Activated CD4-positive, alpha-beta T cell treated with anti-CD3 and anti-CD28 coated beads, Interleukin-2, amount 50 U/mL, for 1 hour (primary cell): ENCODE measurements at regions not wholly inside any gene's neighbourhood (a gene's known extent, or its start where the extent isn't known, plus 50 kb on each side); places are given as distances from the start of the nearest gene placed in this dataset.

Source experiments
- DNase-seq: peaks from one replicate; pipeline ENCODE4 v3.0.0-alpha.2; 2020

DNA sequence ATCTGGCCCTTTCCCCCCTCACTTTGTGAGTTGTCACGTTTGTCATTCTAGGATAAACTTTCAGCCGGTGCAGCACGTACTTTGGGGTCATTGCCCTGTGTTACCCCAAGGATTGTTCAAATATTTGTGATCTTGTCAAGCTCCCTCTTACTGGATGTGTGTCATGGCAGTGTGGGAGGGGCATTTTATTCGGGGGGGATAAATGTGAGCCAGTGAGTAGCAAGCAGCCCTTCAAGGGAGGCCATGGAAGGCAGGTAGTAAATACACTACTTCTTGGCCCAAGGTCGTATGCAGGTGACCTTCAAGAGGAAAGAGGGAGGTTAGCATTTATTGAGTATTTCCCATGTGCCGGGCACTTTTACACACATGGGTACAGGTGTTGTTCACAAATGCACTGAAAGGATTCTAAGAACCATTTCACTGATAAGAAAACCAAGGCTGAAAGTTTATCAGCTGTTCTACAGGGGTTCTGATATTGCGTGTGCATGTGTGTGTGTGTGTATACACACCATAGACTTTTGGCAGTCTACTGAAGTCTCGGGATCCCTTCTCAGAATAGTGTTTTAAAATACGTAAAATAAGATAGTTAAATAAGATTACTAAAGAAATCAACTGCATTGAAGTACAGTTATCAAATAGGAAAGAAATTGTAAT is 410.3 kb upstream of the TBX3 start:
- DNase-seq: no peak

DNA sequence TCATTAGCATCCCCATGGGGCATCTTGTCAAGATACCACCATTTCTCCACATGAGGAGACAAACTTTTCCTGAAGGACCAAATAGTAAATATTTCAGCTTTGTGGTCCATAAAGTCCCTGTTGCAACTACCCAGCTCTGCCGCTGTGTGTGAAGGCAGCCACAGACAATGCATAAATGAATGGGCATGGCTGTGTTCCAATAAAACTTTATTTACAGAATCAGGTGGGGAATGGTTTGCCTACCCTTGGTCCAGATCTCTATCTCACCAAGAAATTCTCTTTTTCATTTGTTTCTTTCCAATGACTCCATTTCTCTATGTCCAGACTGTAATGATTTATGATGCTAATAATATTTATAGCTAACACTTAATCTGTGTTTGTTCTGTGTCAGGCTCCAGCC is 409.3 kb upstream of the TBX3 start:
- DNase-seq: no peak

DNA sequence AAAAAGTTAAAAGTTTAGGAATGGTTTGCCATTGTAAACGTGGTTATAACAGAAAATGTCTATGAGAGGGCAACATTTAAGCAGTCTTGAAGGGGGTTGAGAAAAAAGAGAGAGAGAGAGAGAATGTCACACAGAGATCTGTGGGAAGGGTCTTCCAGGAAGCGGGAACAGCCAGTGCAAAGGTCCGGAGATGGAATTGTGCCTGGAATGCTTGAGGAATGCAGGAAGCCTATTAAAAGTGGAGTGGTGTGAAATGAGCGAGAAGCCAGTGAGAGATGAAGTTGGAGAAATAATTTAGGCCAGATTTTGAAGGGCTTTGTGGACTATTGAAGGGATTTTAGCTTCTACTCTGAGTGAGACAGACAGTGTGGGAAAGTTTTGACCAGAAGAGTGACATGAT is 406.8 kb upstream of the TBX3 start:
- DNase-seq: no peak

DNA sequence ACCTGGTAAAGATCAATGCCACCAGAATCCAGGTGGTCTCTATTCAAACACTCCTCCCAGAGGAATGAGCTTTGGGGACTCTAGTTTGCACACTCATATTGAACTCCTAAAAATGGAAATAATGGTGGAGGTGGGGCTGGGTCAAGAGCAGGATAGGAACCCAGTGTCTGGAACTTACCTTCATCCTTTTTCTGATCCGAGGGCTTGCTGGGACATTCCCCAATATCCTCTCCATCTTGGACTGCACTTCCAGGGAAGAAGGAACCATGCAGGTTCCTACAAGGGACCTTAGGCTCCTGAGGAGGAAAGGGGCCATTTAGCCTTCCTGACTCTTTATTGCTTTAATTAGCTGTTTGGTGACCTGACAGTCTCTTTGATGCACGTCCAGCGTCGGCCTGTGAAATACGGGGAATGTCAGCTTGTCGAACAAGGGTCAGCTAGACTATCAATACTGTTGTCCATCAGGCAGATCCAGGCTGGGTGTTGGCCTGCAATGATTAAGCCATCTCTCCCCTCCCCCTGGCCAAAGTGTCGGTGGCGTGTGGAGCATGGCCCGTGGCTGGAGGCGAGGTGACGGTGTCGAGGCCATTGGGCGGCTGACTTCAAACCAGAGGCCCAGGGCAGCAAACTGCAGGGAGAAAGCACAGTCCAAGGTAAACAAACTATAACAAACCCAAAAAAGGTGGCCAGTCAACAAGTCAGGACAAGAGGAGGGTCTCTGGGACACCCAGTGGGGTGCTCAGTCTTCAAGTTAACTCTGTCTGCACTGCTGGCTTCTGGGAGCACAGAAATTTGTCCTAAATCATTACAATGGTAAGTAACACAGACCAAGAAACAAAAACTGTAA is 405.2 kb upstream of the TBX3 start:
- DNase-seq: no peak

DNA sequence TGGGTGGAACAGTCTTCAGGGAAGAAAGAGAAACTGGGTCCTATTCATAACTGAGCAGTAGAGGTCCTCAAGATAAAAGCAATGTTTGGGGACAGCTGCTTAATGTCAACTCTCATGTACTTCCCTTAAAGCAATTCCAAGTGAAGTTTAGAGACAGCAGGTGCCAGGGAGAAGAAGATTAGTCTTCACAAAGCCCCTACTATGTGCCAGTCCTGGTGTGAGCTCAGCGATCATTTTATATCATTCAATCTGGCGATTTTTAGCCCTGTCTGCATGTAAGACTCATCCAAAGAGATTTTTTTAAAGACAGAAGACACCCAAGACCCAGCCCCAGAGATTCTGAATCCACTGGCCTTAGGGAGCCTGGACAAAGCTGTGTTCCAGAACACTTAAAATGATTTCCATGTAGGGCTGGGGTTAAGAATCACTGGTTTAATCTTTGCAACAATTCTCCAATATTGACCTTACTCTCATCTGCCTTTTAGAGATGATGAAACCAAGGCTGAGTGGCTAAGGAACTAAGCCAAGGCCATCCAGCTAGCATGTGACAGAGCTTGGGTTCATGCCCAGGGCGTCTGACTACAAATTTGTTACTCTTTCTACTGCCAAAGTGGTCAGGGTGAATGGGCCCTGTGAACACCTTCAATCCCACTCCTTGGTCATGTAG is 404.5 kb upstream of the TBX3 start:
- DNase-seq: no peak

DNA sequence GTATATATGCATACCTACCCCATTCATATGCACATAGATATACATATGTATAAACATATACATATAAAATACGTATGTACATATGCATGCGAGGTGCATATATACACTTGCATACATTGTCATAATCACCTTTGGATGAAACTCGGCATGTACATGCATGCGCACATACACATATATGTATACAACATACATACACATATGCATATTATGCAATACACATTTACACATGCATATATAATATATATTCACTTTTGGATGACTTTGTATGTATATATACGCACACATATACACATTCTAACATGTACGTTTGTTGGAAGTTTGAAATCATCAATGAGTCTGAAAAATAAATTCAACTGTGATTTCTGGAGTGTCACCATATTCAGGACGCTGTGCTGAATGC is 401.6 kb upstream of the TBX3 start:
- no peak for DNase-seq

DNA sequence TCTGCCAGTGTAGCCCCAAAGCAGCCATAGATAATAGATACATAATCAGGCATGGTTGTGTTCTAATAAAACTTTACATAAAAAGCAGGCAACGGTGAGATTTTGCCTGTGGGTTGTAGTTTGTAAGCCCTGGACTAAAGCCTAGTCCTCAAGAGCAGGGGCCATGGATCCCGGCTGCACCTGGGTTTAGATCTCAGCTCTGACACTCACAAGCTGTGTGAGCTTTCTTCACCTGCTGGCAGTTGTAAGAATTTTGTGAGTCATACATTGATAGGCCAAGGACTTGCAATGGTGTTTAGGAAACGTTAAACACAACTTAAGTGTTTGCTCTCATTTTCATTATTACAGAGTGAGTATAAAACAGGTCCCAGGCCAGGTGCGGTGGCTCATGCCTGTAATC is 395.8 kb upstream of the TBX3 start:
- DNase-seq: no peak

DNA sequence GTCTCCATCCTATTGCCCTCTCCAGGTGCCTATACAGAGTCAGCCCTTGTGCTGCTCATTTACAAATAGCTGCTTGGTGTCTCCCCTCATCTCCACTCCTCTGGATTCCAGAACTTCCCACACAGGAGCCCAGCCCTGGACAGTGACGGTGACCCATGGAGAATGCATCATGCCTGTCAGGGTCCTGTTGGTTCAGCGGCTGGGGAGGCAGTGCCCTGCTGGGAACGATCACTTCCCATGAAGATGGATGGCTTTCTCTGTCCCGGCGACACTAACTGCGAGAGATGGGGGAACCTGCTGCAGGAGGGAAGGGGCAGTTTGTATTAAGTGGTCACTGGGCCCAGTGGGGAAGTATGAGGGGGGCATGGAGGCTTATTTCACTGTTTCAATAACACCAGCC is 395.0 kb upstream of the TBX3 start:
- no peak for DNase-seq

DNA sequence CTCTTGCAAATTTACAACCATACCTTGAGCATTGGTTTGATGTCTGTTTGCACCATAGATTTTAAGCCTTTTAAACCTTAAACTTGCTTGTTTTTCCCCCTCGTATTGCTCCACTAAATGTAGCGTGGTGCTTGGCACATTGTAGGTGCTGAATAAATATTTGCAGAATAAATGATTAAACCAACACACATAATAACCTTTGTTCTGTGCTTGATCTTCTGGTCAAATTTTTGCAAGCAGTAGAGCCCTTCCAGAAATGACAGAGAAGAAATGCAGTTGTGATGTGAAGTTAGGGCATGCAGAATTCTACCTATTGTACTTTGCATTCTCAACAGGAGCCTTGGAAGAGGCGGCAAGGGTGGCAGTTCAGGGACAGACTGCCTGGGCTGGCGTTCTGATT is 394.4 kb upstream of the TBX3 start:
- no peak for DNase-seq

DNA sequence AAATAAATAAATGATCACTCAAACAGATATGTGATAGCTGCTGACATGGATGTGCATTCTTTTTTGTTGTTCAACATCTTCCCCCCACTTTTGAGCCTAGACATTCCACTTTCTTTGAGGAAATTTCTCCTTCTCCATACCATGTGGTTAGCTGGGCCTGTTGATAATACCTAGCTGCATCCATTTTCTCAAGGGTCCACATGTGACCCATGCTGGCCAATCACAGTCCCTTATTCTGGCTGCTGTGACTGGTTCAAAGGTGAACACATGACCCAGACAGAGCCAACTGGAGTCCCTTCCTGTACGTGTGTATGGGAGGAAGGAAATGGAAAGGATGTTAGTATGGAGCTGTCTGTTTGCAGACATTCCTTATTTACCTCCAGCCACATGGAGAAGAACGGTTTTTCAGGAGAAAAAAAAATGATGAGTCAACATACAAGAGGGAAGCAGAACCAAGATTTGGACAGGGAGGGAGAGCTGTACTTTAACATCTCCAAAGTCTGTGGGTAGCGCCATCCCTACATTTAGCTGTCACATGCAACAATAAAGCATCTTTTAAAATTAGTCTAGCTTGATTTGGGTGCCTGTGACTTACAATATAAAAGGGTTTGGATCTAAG is 391.7 kb upstream of the TBX3 start:
- no peak for DNase-seq

DNA sequence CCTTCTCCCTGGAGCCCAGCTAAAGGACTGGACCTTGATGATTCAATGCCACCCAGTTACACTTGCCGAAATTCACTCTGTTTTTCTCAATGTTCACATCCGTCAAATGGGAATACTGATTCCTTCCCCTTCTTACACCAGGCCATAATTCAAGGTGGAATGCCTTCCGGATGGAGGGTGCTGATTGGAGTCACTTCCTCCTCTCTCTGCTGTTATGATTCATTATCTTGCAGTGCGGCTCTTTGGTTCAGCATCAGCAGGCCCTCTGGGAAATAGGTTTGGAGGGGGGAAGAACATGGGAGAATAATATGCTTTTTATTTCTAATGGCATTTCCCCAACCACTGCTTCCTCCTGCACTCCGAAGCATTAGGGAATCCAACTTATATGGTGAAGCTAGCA is 390.6 kb upstream of the TBX3 start:
- no peak for DNase-seq

DNA sequence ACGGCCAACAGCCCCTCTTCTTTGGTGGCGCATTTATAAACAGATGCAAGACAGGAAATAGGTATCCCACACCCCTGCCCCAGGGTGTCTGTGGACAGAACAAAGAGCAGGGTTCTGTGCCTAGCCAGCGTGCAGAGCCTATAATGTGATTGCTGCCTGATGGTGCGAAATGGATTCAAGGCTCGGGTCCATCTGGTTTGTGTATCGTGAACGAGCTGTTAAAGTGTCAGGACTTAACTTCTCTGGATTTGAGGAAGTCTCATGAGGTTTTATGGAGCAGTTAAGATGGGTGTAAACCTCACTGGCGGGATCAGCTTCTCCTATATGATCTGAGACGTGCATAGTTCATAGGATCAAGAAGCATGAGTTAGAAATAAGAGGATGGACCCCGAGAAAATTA is 388.7 kb upstream of the TBX3 start:
- no peak for DNase-seq

DNA sequence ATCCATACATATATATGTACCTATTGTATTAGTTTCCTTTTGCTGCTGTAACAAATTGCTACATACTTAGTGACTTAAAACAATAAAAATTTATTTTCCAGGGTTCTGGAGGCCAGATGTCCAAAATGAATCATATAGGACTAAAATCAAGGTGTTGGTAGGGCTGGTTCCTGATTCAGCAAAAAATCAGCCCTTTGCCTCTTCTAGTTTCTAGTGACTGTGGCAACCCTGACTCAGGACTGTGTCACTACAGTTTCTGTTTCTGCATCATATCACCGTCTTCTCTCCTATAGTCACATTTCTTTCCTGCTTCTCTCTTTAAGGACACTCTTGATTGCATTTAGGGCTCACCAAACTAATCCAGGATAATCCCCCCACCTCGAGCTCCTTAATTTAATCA is 386.3 kb upstream of the TBX3 start:
- no peak for DNase-seq

DNA sequence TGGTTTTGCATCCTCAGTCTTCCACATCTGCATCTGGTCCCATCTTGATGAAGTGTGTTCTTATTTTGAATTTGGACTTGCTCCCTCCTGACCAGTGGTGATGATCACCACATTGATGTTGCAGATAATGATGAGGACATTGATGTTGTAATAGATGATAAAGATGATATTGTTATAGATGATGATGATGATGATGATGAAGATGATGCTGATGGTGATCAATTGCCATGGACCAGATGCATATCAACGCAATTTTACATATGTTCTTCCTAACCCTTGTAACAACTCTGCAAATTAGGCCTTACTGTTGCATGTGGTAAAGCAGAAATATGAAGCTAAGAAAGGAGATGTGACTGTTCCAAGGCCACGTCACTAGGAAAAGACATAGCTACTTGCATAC is 380.3 kb upstream of the TBX3 start:
- DNase-seq: no peak

DNA sequence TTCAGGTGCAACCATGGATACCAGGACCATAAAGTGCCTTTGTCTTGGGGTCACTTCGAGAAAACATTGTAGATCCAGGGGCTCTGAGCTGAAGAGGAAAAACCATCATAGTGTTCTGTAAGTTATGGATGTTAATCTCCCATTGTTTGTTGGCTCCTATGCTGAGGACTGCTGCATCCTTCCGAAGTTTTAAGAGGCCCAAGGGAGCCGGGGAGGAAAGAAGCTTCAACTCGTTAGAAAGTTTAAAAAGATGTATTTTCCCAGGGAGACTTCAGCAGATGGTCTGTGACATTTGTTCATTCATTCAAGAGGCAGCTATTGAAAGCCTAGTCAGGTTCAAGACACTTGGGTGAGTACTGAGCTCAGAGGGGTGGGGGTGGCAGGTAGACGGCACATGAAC is 378.8 kb upstream of the TBX3 start:
- no peak for DNase-seq

DNA sequence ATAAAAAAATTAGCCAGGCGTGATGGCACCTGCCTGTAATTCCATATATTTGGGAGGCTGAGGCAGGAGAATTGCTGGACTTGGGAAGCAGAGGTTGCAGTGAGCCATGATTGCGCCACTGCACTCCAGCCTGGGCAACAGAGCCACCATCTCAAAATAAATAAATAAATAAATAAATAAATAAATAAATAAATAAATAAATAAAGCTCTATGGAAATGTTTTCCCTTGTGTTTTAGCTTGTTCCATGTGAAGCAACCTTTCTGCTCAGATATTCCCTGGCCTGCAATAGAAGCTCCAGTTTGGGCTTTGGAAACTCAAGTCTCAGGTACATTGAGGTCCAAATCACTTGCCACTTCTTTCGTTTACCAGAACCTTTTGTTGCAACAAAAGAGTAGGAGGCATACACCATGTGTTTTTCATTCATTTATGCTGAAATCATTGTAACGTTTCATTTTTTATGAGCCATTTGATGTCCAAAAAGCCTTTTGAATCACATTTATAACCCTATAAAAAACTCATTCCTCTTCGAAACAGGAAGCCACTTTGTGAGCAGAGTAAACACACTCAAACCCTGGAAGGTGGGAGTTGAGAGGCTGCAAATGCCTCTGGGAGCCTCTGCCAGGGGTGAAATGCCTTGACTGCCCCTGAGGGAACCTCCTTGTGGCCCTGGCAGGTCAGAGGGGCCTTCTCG is 376.6 kb upstream of the TBX3 start:
- no peak for DNase-seq

DNA sequence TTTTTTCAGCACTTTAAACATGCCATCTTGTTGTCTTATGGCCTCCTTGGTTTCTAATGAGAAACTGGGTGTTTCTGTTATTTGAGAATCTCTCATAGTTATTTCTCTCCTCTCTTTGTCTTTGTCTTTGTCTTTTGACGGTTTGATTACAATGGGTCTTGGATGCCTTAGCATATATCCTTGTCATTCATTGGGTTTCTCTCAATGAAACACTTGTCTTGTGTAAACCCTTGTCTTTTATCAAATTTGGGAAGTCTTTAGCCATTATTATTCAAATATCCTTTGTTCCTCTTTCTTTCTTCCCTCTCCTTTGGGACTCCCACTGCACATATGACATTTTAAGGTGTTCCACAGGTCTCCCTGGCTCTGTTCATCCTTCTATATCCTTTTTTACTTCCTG is 373.5 kb upstream of the TBX3 start:
- no peak for DNase-seq

DNA sequence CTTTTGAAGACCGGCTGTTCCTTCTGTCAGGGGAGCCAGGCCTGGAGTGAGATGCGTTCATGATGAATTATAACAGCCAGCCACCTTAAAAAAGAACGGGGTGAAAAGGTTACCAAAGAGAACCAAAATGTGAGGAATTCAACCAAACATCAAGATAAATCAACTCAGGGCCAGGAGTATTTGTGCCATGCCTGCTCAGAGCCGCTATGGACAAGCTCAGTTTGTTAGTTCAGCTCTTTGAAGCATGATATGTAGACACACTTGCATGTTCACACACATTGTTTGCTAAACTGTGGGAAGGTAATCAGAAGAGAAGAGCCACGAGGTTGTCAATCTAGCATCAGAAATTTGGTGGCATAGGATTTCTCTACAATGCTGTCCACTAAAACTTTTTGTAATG is 367.4 kb upstream of the TBX3 start:
- DNase-seq: no peak

DNA sequence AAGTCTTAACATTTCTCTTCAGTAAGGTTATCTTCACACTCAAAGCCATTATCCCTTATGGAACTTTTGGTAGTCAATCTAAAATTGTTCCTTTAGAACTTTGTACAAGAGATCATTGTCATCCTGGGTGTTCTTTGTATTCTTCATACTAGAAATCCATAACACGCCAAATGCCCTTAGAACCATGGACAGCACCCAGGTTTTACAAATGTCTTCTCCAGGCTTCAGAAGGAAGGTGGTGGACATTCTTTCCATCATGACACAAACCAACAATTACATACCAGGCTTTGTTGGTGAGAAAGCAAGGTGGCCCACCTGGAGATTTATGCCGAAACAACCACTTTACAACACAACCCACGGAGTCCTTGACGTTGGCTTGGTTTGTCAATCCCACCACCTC is 365.6 kb upstream of the TBX3 start:
- DNase-seq: no peak

DNA sequence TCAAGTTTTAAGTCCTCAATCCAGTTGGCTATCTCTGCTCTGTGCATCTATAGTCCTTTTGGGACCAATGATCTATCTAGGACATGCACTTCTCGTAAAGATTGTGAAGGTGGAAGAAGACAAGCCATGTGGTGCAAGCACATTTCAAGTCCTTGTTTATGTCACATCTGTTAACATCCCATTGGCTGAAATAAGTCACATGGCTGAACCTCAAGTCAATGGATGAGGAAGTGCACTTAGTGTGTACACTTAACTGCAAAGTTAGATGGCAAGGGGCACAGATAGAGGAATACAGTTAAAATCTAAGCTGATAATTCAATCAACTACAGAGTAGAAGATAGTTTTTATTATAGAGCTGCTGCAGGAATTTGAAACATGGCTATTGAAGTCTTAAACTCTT is 362.8 kb upstream of the TBX3 start:
- no peak for DNase-seq

DNA sequence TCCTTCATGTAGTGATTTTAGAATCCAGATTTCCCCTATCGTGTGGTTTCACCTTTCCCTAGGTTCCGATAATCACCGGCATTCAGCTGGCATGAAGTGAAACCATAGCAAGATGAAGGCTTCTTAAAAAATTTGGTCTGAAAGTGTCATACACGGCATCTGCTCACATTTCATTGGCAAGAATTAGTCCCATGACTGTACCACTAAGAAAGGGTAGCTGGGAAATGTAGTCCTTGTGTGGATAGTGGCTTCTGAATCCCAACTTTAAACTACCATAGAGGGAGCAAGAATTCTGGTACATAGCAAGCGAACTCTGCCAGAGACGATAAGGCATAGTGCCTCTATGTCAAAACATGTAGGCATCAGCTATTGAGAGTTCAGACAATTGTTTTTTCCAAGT is 360.1 kb upstream of the TBX3 start:
- no peak for DNase-seq

DNA sequence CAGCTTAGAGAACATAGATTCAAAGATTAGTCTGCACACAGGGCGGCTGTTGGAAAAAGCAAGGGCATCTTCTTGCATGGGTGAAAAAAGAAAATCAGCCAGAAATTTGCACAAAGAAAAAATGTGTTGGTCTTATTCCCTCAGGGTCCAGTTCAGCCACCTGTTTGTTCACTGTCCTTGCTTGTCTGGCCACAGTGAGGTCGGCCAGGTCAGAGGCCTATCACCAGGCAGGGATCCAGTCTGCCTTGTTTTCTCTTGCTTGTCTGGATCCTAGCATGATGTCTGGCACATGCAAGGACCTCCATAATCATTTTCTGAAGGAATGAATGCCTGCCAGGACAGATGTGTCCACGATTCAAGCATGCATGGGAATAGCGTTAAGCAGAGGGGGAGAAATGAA is 359.1 kb upstream of the TBX3 start:
- DNase-seq: no peak

DNA sequence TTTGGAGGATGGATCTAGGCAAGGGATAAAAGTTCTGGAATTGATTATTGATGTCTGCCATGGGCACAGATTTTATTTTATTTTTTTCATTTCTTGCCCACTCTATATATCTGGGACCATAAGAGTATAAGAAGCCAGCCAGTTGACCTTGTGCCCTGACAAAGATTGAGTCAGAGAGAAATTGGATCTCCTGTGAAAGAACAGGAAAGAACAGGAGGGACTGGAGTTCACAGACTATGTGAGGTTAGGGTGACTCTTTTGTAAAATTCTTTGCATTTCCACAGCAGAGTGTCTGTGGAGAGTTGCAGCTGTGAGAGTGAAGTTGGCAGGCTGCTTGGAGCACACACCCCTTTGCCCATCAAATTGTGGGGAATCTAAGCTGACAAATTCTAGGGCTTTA is 358.4 kb upstream of the TBX3 start:
- no peak for DNase-seq
